ENCODE measurements at regions not wholly inside any gene's neighbourhood (a gene's known extent, or its start where the extent isn't known, plus 50 kb on each side); places are given as distances from the start of the nearest gene placed in this dataset.
A peak's percentile ranks its signal among the peaks of the same experiment; 100 is the strongest.

DNA sequence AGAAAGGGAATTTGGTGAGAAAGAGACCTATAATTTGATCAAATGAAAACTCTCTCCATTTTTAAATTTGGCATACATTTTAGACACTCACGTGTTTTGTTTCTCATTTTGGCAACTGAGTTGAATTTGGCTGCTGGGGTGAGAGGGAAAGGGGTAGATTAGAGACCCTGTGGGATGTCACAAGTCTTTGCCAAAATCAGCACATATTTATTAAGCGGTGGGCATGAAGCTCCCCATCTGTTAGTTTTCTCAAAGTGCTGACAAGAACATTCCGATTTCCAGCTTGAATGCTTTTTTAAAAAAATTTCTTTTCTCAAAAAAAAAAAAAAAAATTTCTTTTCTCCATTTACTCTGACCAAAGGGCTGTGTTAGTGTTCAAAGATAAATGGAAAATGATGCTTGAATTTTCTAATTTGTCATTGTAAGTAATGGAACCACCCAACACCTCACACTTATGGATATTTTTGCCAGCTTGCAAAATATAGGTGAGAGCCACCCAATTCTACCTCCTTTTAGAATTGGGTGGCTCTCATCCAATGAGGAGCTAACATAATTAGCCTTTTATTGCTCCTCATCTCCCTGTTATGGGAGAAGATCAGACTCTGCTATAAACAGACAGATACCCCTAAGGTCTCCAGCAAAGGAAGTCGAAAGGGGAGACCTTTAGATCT is 222.9 kb upstream of the FN1 start:
- H2BK120ac ChIP-seq (ENCODE audit: low read depth, low read length), result no peak overlapping the region
- no peak overlapping the region for H3K4ac ChIP-seq (ENCODE audit: low read depth, low read length)
- no CpG with 5 or more reads among the region's 4 CpGs for WGBS (ENCODE audit: extremely low coverage, insufficient coverage, low lambda C conversion rate)
- no peak overlapping the region for H3K23ac ChIP-seq (ENCODE audit: low read length)
- H3K4me1 ChIP-seq (ENCODE audit: control insufficient read depth, low read depth, low read length), result no peaks in the 10 kb centered on the region
- H3K4me3 ChIP-seq (ENCODE audit: low read length), result no peak overlapping the region
- H3K9ac ChIP-seq (ENCODE audit: low read length), result no peak overlapping the region
- no peak for DNase-seq
- H3K79me2 ChIP-seq (ENCODE audit: control insufficient read depth, insufficient read depth, low read length), result no peaks in the 10 kb centered on the region
- H4K5ac ChIP-seq (ENCODE audit: low read length), result no peak overlapping the region
- no peak overlapping the region for H3K4me2 ChIP-seq (ENCODE audit: low read length)
- no peaks in the 10 kb centered on the region for H3K79me1 ChIP-seq (ENCODE audit: low read length)
- H3K18ac ChIP-seq (ENCODE audit: low read length), result no peak overlapping the region
- H3K56ac ChIP-seq (ENCODE audit: low read length), result no peak overlapping the region
- no peak overlapping the region for H3K27ac ChIP-seq (ENCODE audit: low read depth, low read length)
- H3K27me3 ChIP-seq (ENCODE audit: insufficient read depth, low read length, poor library complexity), result no peaks in the 10 kb centered on the region
- H3K36me3 ChIP-seq (ENCODE audit: control insufficient read depth, insufficient read depth, low read length), result no peaks in the 10 kb centered on the region
- no peak overlapping the region for H2BK5ac ChIP-seq (ENCODE audit: low read length)
- no peak overlapping the region for H2BK15ac ChIP-seq (replicated peaks; ENCODE audit: low read depth)
- H2AK5ac ChIP-seq (ENCODE audit: low read length), result no peak overlapping the region
- H4K8ac ChIP-seq (ENCODE audit: low read depth, low read length), result no peak overlapping the region

- Histone ChIP-seq H2BK5ac (ENCODE audit: low read length) (no peak overlapping the region), H3K4me2 (ENCODE audit: low read length) (no peak overlapping the region), H2BK120ac (ENCODE audit: low read depth, low read length) (no peak overlapping the region), H3K9ac (ENCODE audit: low read length) (no peak overlapping the region), H3K36me3 (ENCODE audit: control insufficient read depth, insufficient read depth, low read length) (no peaks in the 10 kb centered on the region), H3K27me3 (ENCODE audit: insufficient read depth, low read length, poor library complexity) (no peaks in the 10 kb centered on the region), H3K18ac (ENCODE audit: low read length) (no peak overlapping the region), H3K4me1 (ENCODE audit: control insufficient read depth, low read depth, low read length) (no peaks in the 10 kb centered on the region), H3K23ac (ENCODE audit: low read length) (no peak overlapping the region), H3K79me2 (ENCODE audit: control insufficient read depth, insufficient read depth, low read length) (no peaks in the 10 kb centered on the region), H4K8ac (ENCODE audit: low read depth, low read length) (no peak overlapping the region), H3K27ac (ENCODE audit: low read depth, low read length) (no peak overlapping the region), H4K5ac (ENCODE audit: low read length) (no peak overlapping the region), H2BK15ac (replicated peaks; ENCODE audit: low read depth) (no peak overlapping the region), H3K4ac (ENCODE audit: low read depth, low read length) (no peak overlapping the region), H3K4me3 (ENCODE audit: low read length) (no peak overlapping the region), H3K56ac (ENCODE audit: low read length) (no peak overlapping the region), H3K79me1 (ENCODE audit: low read length) (no peaks in the 10 kb centered on the region), H2AK5ac (ENCODE audit: low read length) (no peak overlapping the region)
- DNase-seq, result peak; percentile 47
- WGBS (ENCODE audit: extremely low coverage, insufficient coverage, low lambda C conversion rate), result no CpG with 5 or more reads among the region's 5 CpGs
Measured at GRCh38 chr2:215657844-215658243, 222.0 kb upstream of the FN1 start.

- H3K23ac ChIP-seq (ENCODE audit: low read length), result no peak overlapping the region
- no peak overlapping the region for H4K8ac ChIP-seq (ENCODE audit: low read depth, low read length)
- no peak overlapping the region for H3K27ac ChIP-seq (ENCODE audit: low read depth, low read length)
- no peak overlapping the region for H2BK120ac ChIP-seq (ENCODE audit: low read depth, low read length)
- H3K4ac ChIP-seq (ENCODE audit: low read depth, low read length), result no peak overlapping the region
- no peak overlapping the region for H3K9ac ChIP-seq (ENCODE audit: low read length)
- H3K56ac ChIP-seq (ENCODE audit: low read length), result no peak overlapping the region
- no peaks in the 10 kb centered on the region for H3K79me2 ChIP-seq (ENCODE audit: control insufficient read depth, insufficient read depth, low read length)
- no peak for DNase-seq
- H3K79me1 ChIP-seq (ENCODE audit: low read length), result no peaks in the 10 kb centered on the region
- H3K18ac ChIP-seq (ENCODE audit: low read length), result no peak overlapping the region
- H3K4me3 ChIP-seq (ENCODE audit: low read length), result no peak overlapping the region
- H3K4me2 ChIP-seq (ENCODE audit: low read length), result no peak overlapping the region
- H3K27me3 ChIP-seq (ENCODE audit: insufficient read depth, low read length, poor library complexity), result no peaks in the 10 kb centered on the region
- no peaks in the 10 kb centered on the region for H3K36me3 ChIP-seq (ENCODE audit: control insufficient read depth, insufficient read depth, low read length)
- H4K5ac ChIP-seq (ENCODE audit: low read length), result no peak overlapping the region
- no peak overlapping the region for H2BK5ac ChIP-seq (ENCODE audit: low read length)
- H2BK15ac ChIP-seq (replicated peaks; ENCODE audit: low read depth), result peak overlapping the region; percentile 74
- H3K4me1 ChIP-seq (ENCODE audit: control insufficient read depth, low read depth, low read length), result no peaks in the 10 kb centered on the region
- WGBS (ENCODE audit: extremely low coverage, insufficient coverage, low lambda C conversion rate), result no CpG with 5 or more reads among the region's 7 CpGs
- no peak overlapping the region for H2AK5ac ChIP-seq (ENCODE audit: low read length)
Measured at GRCh38 chr2:215654148-215654819, 218.4 kb upstream of the FN1 start.

DNA sequence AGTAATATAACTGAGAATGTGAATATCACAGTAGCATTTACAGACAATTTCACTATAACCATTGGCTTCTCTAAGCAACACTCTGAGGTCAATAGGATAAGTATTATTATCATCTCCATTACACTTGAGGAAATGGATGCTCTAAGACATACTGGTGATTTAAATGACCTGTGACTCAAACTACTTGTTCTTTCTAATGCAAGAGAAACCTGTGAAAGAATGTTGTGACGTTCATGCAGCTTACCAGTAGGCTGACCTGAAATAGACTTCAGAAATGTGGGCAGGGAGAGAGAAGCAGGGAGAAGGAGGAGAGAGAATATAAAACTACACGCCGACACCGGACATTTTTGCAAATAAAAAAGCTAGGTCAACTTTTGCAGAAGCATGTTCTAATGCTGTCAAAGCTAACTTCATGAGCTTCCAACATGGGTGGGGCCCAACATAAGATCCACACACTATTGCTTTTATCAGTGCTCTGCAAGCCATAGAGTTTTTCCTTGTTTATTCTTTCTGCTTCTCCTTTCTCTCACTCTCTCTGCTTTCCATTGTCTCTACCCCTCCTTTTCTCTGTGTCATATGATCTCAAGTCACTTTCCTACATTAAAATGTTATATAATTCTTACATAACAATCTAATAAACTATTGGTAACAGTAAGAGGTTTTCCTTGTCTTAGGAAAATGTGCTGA is 217.6 kb upstream of the FN1 start:
- H3K4me2 ChIP-seq (ENCODE audit: low read length), result no peak overlapping the region
- H3K4ac ChIP-seq (ENCODE audit: low read depth, low read length), result no peak overlapping the region
- no peak overlapping the region for H3K4me3 ChIP-seq (ENCODE audit: low read length)
- DNase-seq, result no peak
- H3K79me1 ChIP-seq (ENCODE audit: low read length), result no peaks in the 10 kb centered on the region
- H3K27ac ChIP-seq (ENCODE audit: low read depth, low read length), result no peak overlapping the region
- H4K5ac ChIP-seq (ENCODE audit: low read length), result no peak overlapping the region
- no peak overlapping the region for H2AK5ac ChIP-seq (ENCODE audit: low read length)
- H3K23ac ChIP-seq (ENCODE audit: low read length), result no peak overlapping the region
- H3K18ac ChIP-seq (ENCODE audit: low read length), result no peak overlapping the region
- H2BK120ac ChIP-seq (ENCODE audit: low read depth, low read length), result no peak overlapping the region
- H3K56ac ChIP-seq (ENCODE audit: low read length), result no peak overlapping the region
- H3K79me2 ChIP-seq (ENCODE audit: control insufficient read depth, insufficient read depth, low read length), result no peaks in the 10 kb centered on the region
- H2BK15ac ChIP-seq (replicated peaks; ENCODE audit: low read depth), result no peak overlapping the region
- WGBS (ENCODE audit: extremely low coverage, insufficient coverage, low lambda C conversion rate), result no CpG with 5 or more reads among the region's 4 CpGs
- no peaks in the 10 kb centered on the region for H3K27me3 ChIP-seq (ENCODE audit: insufficient read depth, low read length, poor library complexity)
- no peak overlapping the region for H2BK5ac ChIP-seq (ENCODE audit: low read length)
- H3K4me1 ChIP-seq (ENCODE audit: control insufficient read depth, low read depth, low read length), result no peaks in the 10 kb centered on the region
- H4K8ac ChIP-seq (ENCODE audit: low read depth, low read length), result no peak overlapping the region
- no peak overlapping the region for H3K9ac ChIP-seq (ENCODE audit: low read length)
- H3K36me3 ChIP-seq (ENCODE audit: control insufficient read depth, insufficient read depth, low read length), result no peaks in the 10 kb centered on the region

GRCh38 chr2:215652388-215652787 is 216.5 kb upstream of the FN1 start:
- no peak overlapping the region for H3K4ac ChIP-seq (ENCODE audit: low read depth, low read length)
- H4K5ac ChIP-seq (ENCODE audit: low read length), result no peak overlapping the region
- no peaks in the 10 kb centered on the region for H3K4me1 ChIP-seq (ENCODE audit: control insufficient read depth, low read depth, low read length)
- H3K23ac ChIP-seq (ENCODE audit: low read length), result no peak overlapping the region
- H2BK15ac ChIP-seq (replicated peaks; ENCODE audit: low read depth), result no peak overlapping the region
- no peaks in the 10 kb centered on the region for H3K36me3 ChIP-seq (ENCODE audit: control insufficient read depth, insufficient read depth, low read length)
- no peaks in the 10 kb centered on the region for H3K27me3 ChIP-seq (ENCODE audit: insufficient read depth, low read length, poor library complexity)
- H2BK120ac ChIP-seq (ENCODE audit: low read depth, low read length), result no peak overlapping the region
- no CpG with 5 or more reads among the region's 2 CpGs for WGBS (ENCODE audit: extremely low coverage, insufficient coverage, low lambda C conversion rate)
- H3K18ac ChIP-seq (ENCODE audit: low read length), result no peak overlapping the region
- H2AK5ac ChIP-seq (ENCODE audit: low read length), result no peak overlapping the region
- no peak overlapping the region for H3K4me3 ChIP-seq (ENCODE audit: low read length)
- no peak overlapping the region for H3K9ac ChIP-seq (ENCODE audit: low read length)
- no peak overlapping the region for H3K56ac ChIP-seq (ENCODE audit: low read length)
- no peak overlapping the region for H3K4me2 ChIP-seq (ENCODE audit: low read length)
- no peak overlapping the region for H2BK5ac ChIP-seq (ENCODE audit: low read length)
- H4K8ac ChIP-seq (ENCODE audit: low read depth, low read length), result no peak overlapping the region
- no peak overlapping the region for H3K27ac ChIP-seq (ENCODE audit: low read depth, low read length)
- no peaks in the 10 kb centered on the region for H3K79me2 ChIP-seq (ENCODE audit: control insufficient read depth, insufficient read depth, low read length)
- no peak for DNase-seq
- no peaks in the 10 kb centered on the region for H3K79me1 ChIP-seq (ENCODE audit: low read length)
